ENCODE measurements at regions not wholly inside any gene's neighbourhood (a gene's known extent, or its start where the extent isn't known, plus 50 kb on each side); places are given as distances from the start of the nearest gene placed in this dataset.

DNA sequence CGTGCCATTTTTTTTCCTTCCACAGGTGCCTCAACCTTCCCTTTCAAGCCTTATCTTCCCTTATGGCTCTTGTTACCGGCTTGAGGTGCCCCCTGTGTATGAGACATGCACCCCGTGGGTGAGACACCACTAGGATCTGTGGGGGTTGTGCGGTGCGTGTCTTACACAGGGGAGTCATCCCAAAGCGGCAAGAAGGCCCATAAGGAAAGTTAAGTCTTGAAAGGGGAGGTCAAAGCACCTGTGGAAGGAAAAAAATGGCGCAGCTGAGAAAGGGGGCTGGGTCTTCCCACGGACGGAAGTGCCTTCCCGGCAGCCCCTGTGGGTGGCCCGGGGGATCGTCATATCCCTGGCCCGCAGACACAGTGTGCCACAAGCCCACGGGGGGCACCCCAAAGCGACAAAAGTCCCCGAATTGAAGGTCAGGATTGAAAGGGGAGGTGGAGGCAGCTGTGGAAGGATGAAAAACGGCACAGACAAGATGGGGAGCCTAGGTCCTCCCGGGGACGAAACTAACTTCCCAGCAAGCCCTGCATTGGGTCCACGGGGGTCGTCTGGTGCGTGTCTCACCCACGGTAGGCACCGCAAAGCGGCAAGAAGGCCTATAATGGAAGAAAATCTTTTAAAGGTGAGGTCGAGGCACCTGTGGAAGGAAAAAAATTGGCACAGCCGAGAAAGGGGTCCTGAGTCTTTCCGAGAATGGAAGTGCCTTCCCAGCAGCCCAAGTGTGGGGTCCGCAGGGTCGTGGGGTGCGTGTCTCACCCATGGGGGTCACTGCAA lies 273.3 kb downstream of the ALG10 start:
- no peak for TF ChIP-seq EZH2phosphoT487 (IDR thresholded peaks at IDR 0.05)
- TF ChIP-seq, protein P1, sequence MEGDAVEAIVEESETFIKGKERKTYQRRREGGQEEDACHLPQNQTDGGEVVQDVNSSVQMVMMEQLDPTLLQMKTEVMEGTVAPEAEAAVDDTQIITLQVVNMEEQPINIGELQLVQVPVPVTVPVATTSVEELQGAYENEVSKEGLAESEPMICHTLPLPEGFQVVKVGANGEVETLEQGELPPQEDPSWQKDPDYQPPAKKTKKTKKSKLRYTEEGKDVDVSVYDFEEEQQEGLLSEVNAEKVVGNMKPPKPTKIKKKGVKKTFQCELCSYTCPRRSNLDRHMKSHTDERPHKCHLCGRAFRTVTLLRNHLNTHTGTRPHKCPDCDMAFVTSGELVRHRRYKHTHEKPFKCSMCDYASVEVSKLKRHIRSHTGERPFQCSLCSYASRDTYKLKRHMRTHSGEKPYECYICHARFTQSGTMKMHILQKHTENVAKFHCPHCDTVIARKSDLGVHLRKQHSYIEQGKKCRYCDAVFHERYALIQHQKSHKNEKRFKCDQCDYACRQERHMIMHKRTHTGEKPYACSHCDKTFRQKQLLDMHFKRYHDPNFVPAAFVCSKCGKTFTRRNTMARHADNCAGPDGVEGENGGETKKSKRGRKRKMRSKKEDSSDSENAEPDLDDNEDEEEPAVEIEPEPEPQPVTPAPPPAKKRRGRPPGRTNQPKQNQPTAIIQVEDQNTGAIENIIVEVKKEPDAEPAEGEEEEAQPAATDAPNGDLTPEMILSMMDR (IDR thresholded peaks at IDR 0.05): no peak
- TF ChIP-seq EZH2 (IDR thresholded peaks at IDR 0.05): no peak
